GOT3 (cell line): ENCODE measurements at regions not wholly inside any gene's neighbourhood (a gene's known extent, or its start where the extent isn't known, plus 50 kb on each side); places are given as distances from the start of the nearest gene placed in this dataset.

Experiments
- DNase-seq: peaks from one replicate; lab custom pipeline; 2025; ENCODE audit warnings: mixed read lengths; lab: John Stamatoyannopoulos, UW

GRCh38 chr3:178058629-178059028 lies 477.6 kb upstream of the KCNMB2 start:
- DNase-seq: no peak

- no peak for DNase-seq
These were observed 477.1 kb upstream of the KCNMB2 start for GRCh38 chr3:178059119-178059518.

GRCh38 chr3:178059836-178060235 lies 476.4 kb upstream of the KCNMB2 start:
- no peak for DNase-seq

GRCh38 chr3:178060407-178060806 lies 475.8 kb upstream of the KCNMB2 start:
- no peak for DNase-seq

- DNase-seq: no peak
These were observed 474.1 kb upstream of the KCNMB2 start for GRCh38 chr3:178062126-178062525.

- no peak for DNase-seq
These were observed 472.8 kb upstream of the KCNMB2 start for GRCh38 chr3:178063461-178063860.

- no peak for DNase-seq
These were observed 468.5 kb upstream of the KCNMB2 start for GRCh38 chr3:178067721-178068120.

GRCh38 chr3:178072391-178073305 lies 463.6 kb upstream of the KCNMB2 start:
- no peak for DNase-seq

GRCh38 chr3:178073366-178073765 lies 462.9 kb upstream of the KCNMB2 start:
- DNase-seq: no peak

GRCh38 chr3:178075344-178075743 lies 460.9 kb upstream of the KCNMB2 start:
- DNase-seq: no peak

- DNase-seq: no peak
These were observed 457.3 kb upstream of the KCNMB2 start for GRCh38 chr3:178078953-178079352.

- DNase-seq: no peak
These were observed 456.3 kb upstream of the KCNMB2 start for GRCh38 chr3:178079966-178080365.

GRCh38 chr3:178082326-178082906 lies 453.8 kb upstream of the KCNMB2 start:
- no peak for DNase-seq

- DNase-seq: no peak
These were observed 452.1 kb upstream of the KCNMB2 start for GRCh38 chr3:178083906-178084866.

- no peak for DNase-seq
These were observed 451.1 kb upstream of the KCNMB2 start for GRCh38 chr3:178084938-178085816.

GRCh38 chr3:178085817-178086123 lies 450.5 kb upstream of the KCNMB2 start:
- DNase-seq: no peak

- DNase-seq: no peak
These were observed 450.0 kb upstream of the KCNMB2 start for GRCh38 chr3:178086144-178086825.

GRCh38 chr3:178087376-178087775 lies 448.9 kb upstream of the KCNMB2 start:
- no peak for DNase-seq

GRCh38 chr3:178088963-178089362 lies 447.3 kb upstream of the KCNMB2 start:
- no peak for DNase-seq

GRCh38 chr3:178090899-178091298 lies 445.3 kb upstream of the KCNMB2 start:
- no peak for DNase-seq

GRCh38 chr3:178095522-178095921 lies 440.7 kb upstream of the KCNMB2 start:
- no peak for DNase-seq
